Gastroesophageal sphincter (tissue), 4 donors: ENCODE measurements at regions not wholly inside any gene's neighbourhood (a gene's known extent, or its start where the extent isn't known, plus 50 kb on each side); places are given as distances from the start of the nearest gene placed in this dataset.

ENCODE experiments used
- ATAC-seq: fragments of 150-250 bp; one replicate; pipeline ENCODE4 v1.9.1; 2016; ENCODE audit warnings: mild to moderate bottlenecking, moderate library complexity
- H3K27ac ChIP-seq, 4 donors: fragments of 200-600 bp; sonication (generic) in 3 of 4; 1 replicate in 3 of 4; 2 replicates in 1 of 4; pipeline ENCODE4 v1.5.1; 2016 to 2019
- H3K27me3 ChIP-seq: fragments of 200-600 bp; sonication (generic); one replicate; pipeline ENCODE4 v1.5.1; 2019
- H3K36me3 ChIP-seq, 2 donors: fragments of 200-600 bp; sonication (generic); one replicate each; pipeline ENCODE4 v1.5.1; 2019; ENCODE audit warnings: control low read depth in 1 of 2
- H3K4me1 ChIP-seq, 3 donors: fragments of 200-600 bp; sonication (generic); 1 replicate in 2 of 3; 2 replicates in 1 of 3; pipeline ENCODE4 v1.5.1; 2016 to 2019; ENCODE audit warnings: control low read depth in 2 of 3
- H3K4me3 ChIP-seq, 2 donors: fragments of 200-600 bp; sonication (generic); one replicate each; pipeline ENCODE4 v1.5.1; 2019; ENCODE audit warnings: mild to moderate bottlenecking in 1 of 2, moderate library complexity in 1 of 2
- H3K9me3 ChIP-seq, 3 donors: fragments of 200-600 bp; sonication (generic); one replicate each; pipeline ENCODE4 v1.5.1; 2017 to 2019; ENCODE audit warnings: control low read depth in 2 of 3
- CTCF ChIP-seq, 4 experiments: fragments of 200-600 bp in 2 of 4; fragments of 450-650 bp in 2 of 4; sonication (generic) in 1 of 4; IDR thresholded peaks; one replicate each; pipeline ENCODE4 v1.5.1; 2017 to 2019; ENCODE audit warnings: antibody characterized with exemption in 4 of 4, mild to moderate bottlenecking in 2 of 4, moderate library complexity in 2 of 4
- EP300 ChIP-seq: sonication (generic); formaldehyde crosslinking; IDR thresholded peaks from one replicate; pipeline ENCODE4 v1.6.1; 2017; ENCODE audit warnings: antibody characterized with exemption, mild to moderate bottlenecking
- POLR2A ChIP-seq, 2 donors: fragments of 450-650 bp; IDR thresholded peaks; one replicate each; pipeline ENCODE4 v1.6.1; 2017; ENCODE audit warnings: antibody characterized with exemption in 2 of 2, mild to moderate bottlenecking in 2 of 2, moderate library complexity in 1 of 2
- POLR2AphosphoS5 ChIP-seq: sonication (generic); formaldehyde crosslinking; IDR thresholded peaks from one replicate; pipeline ENCODE4 v1.6.1; 2017; ENCODE audit warnings: antibody characterized with exemption
- WGBS, 2 donors: methylation state at CpG; one replicate each; pipeline ENCODE4 v1.1.5; 2018; ENCODE audit warnings: low coverage in 1 of 2; 5-methylcytosine and 5-hydroxymethylcytosine counted together

GRCh38 chr3:177487635-177488186, 290.4 kb upstream of the TBL1XR1 start:
- 50 to 70% methylated on average over 2 to 3 of the region's 3 CpGs for WGBS, 2 donors
- Histone ChIP-seq H3K9me3 (no peaks in the 10 kb centered on the region), H3K27me3 (no peaks in the 10 kb centered on the region), H3K4me1 (peaks cover 2 to 32% (median 10%) of the 10 kb centered on the region in 3 donors), H3K4me3 (no peak overlapping the region), H3K27ac (no peak overlapping the region), H3K36me3 (no peaks in the 10 kb centered on the region)
- no peak for TF ChIP-seq EP300
- no peak for TF ChIP-seq CTCF (IDR thresholded peaks at IDR 0.05)
- no peak for TF ChIP-seq POLR2A (IDR thresholded peaks at IDR 0.05)
- no peak for TF ChIP-seq POLR2AphosphoS5
- no peak for ATAC-seq

GRCh38 chr3:177488740-177489139, 291.5 kb upstream of the TBL1XR1 start:
- H3K9me3 ChIP-seq, result no peaks in the 10 kb centered on the region
- H3K4me3 ChIP-seq, result no peak overlapping the region
- H3K27me3 ChIP-seq, result no peaks in the 10 kb centered on the region
- ATAC-seq, result no peak
- H3K4me1 ChIP-seq, result peaks cover 2 to 30% (median 10%) of the 10 kb centered on the region in 3 donors
- 43 to 45% methylated on average over 2 of the region's 2 CpGs for WGBS, 2 donors
- TF ChIP-seq EP300, result no peak
- TF ChIP-seq POLR2A (IDR thresholded peaks at IDR 0.05), result no peak
- TF ChIP-seq POLR2AphosphoS5, result no peak
- no peak for TF ChIP-seq CTCF (IDR thresholded peaks at IDR 0.05)
- no peaks in the 10 kb centered on the region for H3K36me3 ChIP-seq
- no peak overlapping the region for H3K27ac ChIP-seq

- ATAC-seq, result no peak
- no peaks in the 10 kb centered on the region for H3K27me3 ChIP-seq
- H3K4me3 ChIP-seq, result no peak overlapping the region
- peaks cover 2 to 30% (median 10%) of the 10 kb centered on the region in 3 donors for H3K4me1 ChIP-seq
- peak overlapping the region in 1 of 4 donors; percentile 14 for H3K27ac ChIP-seq
- TF ChIP-seq POLR2AphosphoS5 (no peak), EP300 (no peak), CTCF (IDR thresholded peaks at IDR 0.05) (no peak)
- H3K9me3 ChIP-seq, result no peaks in the 10 kb centered on the region
- 41 to 61% methylated on average over 3 of the region's 3 CpGs for WGBS, 2 donors
- no peaks in the 10 kb centered on the region for H3K36me3 ChIP-seq
These were observed 293.3 kb upstream of the TBL1XR1 start for GRCh38 chr3:177490626-177491025.

GRCh38 chr3:177491296-177492032, 294.2 kb upstream of the TBL1XR1 start:
- peak; percentile 60 for ATAC-seq
- TF ChIP-seq CTCF (IDR thresholded peaks at IDR 0.05) (no peak), POLR2AphosphoS5 (no peak), EP300 (no peak), POLR2A (IDR thresholded peaks at IDR 0.05) (no peak)
- no peaks in the 10 kb centered on the region for H3K9me3 ChIP-seq

GRCh38 chr3:177493091-177493490, 295.8 kb upstream of the TBL1XR1 start:
- Histone ChIP-seq H3K4me1 (peaks cover 2 to 25% (median 12%) of the 10 kb centered on the region in 3 donors), H3K27ac (no peak overlapping the region), H3K27me3 (no peaks in the 10 kb centered on the region), H3K4me3 (no peak overlapping the region), H3K36me3 (no peaks in the 10 kb centered on the region), H3K9me3 (no peaks in the 10 kb centered on the region)
- TF ChIP-seq CTCF (IDR thresholded peaks at IDR 0.05), result no peak
- TF ChIP-seq POLR2A (IDR thresholded peaks at IDR 0.05), result no peak
- no peak for TF ChIP-seq POLR2AphosphoS5
- TF ChIP-seq EP300, result no peak
- 96% methylated on average over 2 of the region's 2 CpGs; no CpG with 5 or more reads in 1 of the 2 donors for WGBS, 2 donors
- ATAC-seq, result no peak

More at GRCh38 chr3:177491296-177492032, 294.2 kb upstream of the TBL1XR1 start:
- Histone ChIP-seq H3K4me1 (peaks cover 2 to 30% (median 10%) of the 10 kb centered on the region in 3 donors), H3K4me3 (no peak overlapping the region), H3K36me3 (no peaks in the 10 kb centered on the region), H3K27me3 (no peaks in the 10 kb centered on the region), H3K27ac (peak overlapping the region in 2 of 4 donors; percentile 16 to 18)
- 24 to 33% methylated on average over 4 to 7 of the region's 7 CpGs for WGBS, 2 donors
